Sigmoid colon (tissue), 6 donors: ENCODE measurements at regions not wholly inside any gene's neighbourhood (a gene's known extent, or its start where the extent isn't known, plus 50 kb on each side); places are given as distances from the start of the nearest gene placed in this dataset.

Source experiments
- DNase-seq: peaks from one replicate; pipeline ENCODE4 v3.0.0-alpha.2; 2019
- H3K27ac ChIP-seq, 4 donors: fragments of 200-600 bp; sonication (generic); one replicate each; pipeline ENCODE4 v1.5.1; 2016 to 2019; ENCODE audit warnings: mild to moderate bottlenecking in 1 of 4
- H3K27me3 ChIP-seq, 3 donors: fragments of 200-600 bp; sonication (generic); one replicate each; pipeline ENCODE4 v1.5.1; 2019; ENCODE audit warnings: mild to moderate bottlenecking in 1 of 3
- H3K36me3 ChIP-seq, 4 donors: fragments of 200-600 bp; sonication (generic); one replicate each; pipeline ENCODE4 v1.5.1; 2016 to 2019
- H3K4me1 ChIP-seq, 4 donors: fragments of 200-600 bp; sonication (generic); one replicate each; pipeline ENCODE4 v1.5.1; 2017 to 2019
- H3K4me3 ChIP-seq, 4 donors: fragments of 200-600 bp; sonication (generic); one replicate each; pipeline ENCODE4 v1.5.1; 2017 to 2019; ENCODE audit warnings: mild to moderate bottlenecking in 2 of 4, moderate library complexity in 1 of 4
- H3K9me3 ChIP-seq, 4 donors: fragments of 200-600 bp in 3 of 4; sonication (generic) in 3 of 4; one replicate each; pipeline versions ENCODE4 v1.5.1 to v1.6.1; 2013 to 2019
- EP300 ChIP-seq, 4 donors: sonication (generic); formaldehyde crosslinking; IDR thresholded peaks; one replicate each; pipeline ENCODE4 v1.6.1; 2017; ENCODE audit warnings: antibody characterized with exemption in 4 of 4
- POLR2A ChIP-seq, 2 donors: fragments of 450-650 bp; IDR thresholded peaks; one replicate each; pipeline ENCODE4 v1.6.1; 2016; ENCODE audit warnings: antibody characterized with exemption in 2 of 2, mild to moderate bottlenecking in 2 of 2, moderate library complexity in 2 of 2
- POLR2AphosphoS5 ChIP-seq, 4 donors: sonication (generic); formaldehyde crosslinking; IDR thresholded peaks; one replicate each; pipeline ENCODE4 v1.6.1; 2017; ENCODE audit warnings: antibody characterized with exemption in 4 of 4
- WGBS, 2 donors: extraction: QIAGEN DNeasy Blood & Tissue Kit; methylation state at CpG; one replicate each; pipeline ENCODE4 v1.1.7; 2013; 5-methylcytosine and 5-hydroxymethylcytosine counted together
- intact Hi-C: fragments of 100-400 bp; cut with DNase I; formaldehyde crosslinking; loops from one replicate; pipeline ENCODE4 v1.15.1; 2023
- TF ChIP-seq, protein P1 (sequence below), 4 experiments: fragments of 450-650 bp in 3 of 4; fragments of 200-600 bp in 1 of 4; IDR thresholded peaks; one replicate each; pipeline ENCODE4 v1.5.1; 2016 to 2019; ENCODE audit warnings: antibody characterized with exemption in 4 of 4, mild to moderate bottlenecking in 3 of 4, moderate library complexity in 2 of 4
- donor health status: healthy with polysubstance abuse.
- donor health status: healthy.

DNA sequence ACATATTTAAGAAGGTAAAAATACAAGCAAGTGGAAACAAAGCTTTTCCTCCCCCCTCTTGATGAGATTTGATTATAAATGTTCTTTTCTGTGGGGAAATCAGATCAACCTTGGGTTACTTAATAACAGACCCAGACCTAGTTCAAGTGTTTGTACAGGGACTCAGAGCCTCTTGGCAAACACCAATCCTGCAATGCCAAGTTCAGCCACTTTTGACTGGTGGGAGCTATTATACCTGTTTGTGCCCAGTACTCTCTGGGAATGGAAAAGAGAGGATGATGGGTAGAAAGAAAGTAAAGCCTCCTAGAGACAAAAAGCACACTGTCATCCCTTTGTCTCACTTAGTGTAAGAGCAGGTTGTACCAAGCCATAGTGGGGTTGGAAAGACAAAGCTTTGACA lies 63.8 kb upstream of the EPHA4 start:
- no peak overlapping the region for H3K4me3 ChIP-seq
- no peaks in the 10 kb centered on the region for H3K4me1 ChIP-seq
- intact Hi-C loops, result no loop called here
- TF ChIP-seq, protein P1, sequence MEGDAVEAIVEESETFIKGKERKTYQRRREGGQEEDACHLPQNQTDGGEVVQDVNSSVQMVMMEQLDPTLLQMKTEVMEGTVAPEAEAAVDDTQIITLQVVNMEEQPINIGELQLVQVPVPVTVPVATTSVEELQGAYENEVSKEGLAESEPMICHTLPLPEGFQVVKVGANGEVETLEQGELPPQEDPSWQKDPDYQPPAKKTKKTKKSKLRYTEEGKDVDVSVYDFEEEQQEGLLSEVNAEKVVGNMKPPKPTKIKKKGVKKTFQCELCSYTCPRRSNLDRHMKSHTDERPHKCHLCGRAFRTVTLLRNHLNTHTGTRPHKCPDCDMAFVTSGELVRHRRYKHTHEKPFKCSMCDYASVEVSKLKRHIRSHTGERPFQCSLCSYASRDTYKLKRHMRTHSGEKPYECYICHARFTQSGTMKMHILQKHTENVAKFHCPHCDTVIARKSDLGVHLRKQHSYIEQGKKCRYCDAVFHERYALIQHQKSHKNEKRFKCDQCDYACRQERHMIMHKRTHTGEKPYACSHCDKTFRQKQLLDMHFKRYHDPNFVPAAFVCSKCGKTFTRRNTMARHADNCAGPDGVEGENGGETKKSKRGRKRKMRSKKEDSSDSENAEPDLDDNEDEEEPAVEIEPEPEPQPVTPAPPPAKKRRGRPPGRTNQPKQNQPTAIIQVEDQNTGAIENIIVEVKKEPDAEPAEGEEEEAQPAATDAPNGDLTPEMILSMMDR (IDR thresholded peaks at IDR 0.05), result no peak
- TF ChIP-seq POLR2AphosphoS5 (IDR thresholded peaks at IDR 0.05) (no peak), POLR2A (IDR thresholded peaks at IDR 0.05) (no peak), EP300 (IDR thresholded peaks at IDR 0.05) (no peak)
- H3K27me3 ChIP-seq, result no peaks in the 10 kb centered on the region
- H3K27ac ChIP-seq, result no peak overlapping the region
- no peak for DNase-seq
- H3K36me3 ChIP-seq, result no peaks in the 10 kb centered on the region
- no peaks in the 10 kb centered on the region for H3K9me3 ChIP-seq

DNA sequence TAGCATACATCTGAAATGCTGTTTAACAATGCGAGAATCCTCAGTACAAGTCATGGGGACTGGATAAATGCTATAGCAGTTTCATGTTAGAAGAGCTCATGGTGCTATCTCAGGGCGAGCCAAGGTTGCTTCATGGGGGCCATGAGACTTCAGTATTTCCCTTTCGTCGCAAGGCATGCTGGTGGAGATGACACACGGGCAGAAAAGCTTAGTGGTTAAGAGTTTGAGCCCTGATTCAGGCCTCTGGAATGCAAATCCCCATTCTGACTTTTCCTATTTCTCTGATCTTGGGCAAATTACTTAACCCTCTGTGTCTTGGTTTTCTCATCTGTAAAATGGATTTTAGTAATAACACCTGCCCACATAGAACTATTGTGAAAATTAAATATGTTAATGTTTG lies 57.4 kb upstream of the EPHA4 start:
- no peak for DNase-seq
- no peak overlapping the region for H3K27ac ChIP-seq
- H3K4me3 ChIP-seq, result no peak overlapping the region
- WGBS, 2 donors, result 89% methylated on average over 5 of the region's 5 CpGs
- H3K36me3 ChIP-seq, result no peaks in the 10 kb centered on the region
- no peaks in the 10 kb centered on the region for H3K9me3 ChIP-seq
- no peak for TF ChIP-seq POLR2A (IDR thresholded peaks at IDR 0.05)
- no peak for TF ChIP-seq EP300 (IDR thresholded peaks at IDR 0.05)
- no peak for TF ChIP-seq POLR2AphosphoS5 (IDR thresholded peaks at IDR 0.05)
- TF ChIP-seq, protein P1 (IDR thresholded peaks at IDR 0.05), result no peak
- H3K27me3 ChIP-seq, result no peaks in the 10 kb centered on the region
- no peaks in the 10 kb centered on the region for H3K4me1 ChIP-seq
- intact Hi-C loops, result no loop called here

DNA sequence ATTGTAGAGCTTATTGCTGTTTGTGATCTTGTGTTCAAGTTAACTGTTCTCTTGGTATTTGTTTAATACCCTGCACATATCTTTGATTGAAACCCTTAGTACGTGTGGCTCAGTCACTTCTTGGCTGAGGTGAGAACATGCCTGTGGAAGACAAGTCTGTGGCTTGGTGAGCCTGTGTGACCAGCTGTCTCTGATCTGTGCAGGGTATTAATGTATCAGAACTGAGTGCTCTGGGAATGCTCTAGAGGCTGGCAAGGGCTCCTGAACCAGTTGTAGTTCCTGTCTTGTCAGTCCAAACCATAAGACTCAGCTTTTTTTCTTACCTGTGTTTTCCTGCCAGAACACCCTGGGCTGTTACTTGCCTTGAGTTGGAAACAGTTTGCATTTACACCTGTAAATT lies 52.4 kb upstream of the EPHA4 start:
- Histone ChIP-seq H3K27ac (no peak overlapping the region), H3K36me3 (no peaks in the 10 kb centered on the region), H3K4me3 (no peak overlapping the region), H3K27me3 (no peaks in the 10 kb centered on the region), H3K4me1 (no peaks in the 10 kb centered on the region), H3K9me3 (no peaks in the 10 kb centered on the region)
- TF ChIP-seq POLR2AphosphoS5 (IDR thresholded peaks at IDR 0.05), result no peak
- TF ChIP-seq POLR2A (IDR thresholded peaks at IDR 0.05), result no peak
- TF ChIP-seq, protein P1 (IDR thresholded peaks at IDR 0.05), result no peak
- TF ChIP-seq EP300 (IDR thresholded peaks at IDR 0.05), result no peak
- WGBS, 2 donors, result 88 to 90% methylated on average over 1 of the region's 1 CpG
- intact Hi-C loops, result no loop called here
- no peak for DNase-seq
